Liver (tissue), 8 donors: ENCODE measurements at regions not wholly inside any gene's neighbourhood (a gene's known extent, or its start where the extent isn't known, plus 50 kb on each side); places are given as distances from the start of the nearest gene placed in this dataset.

Experiments
- DNase-seq: peaks from one replicate; pipeline ENCODE4 v3.0.0-alpha.2; 2017; ENCODE audit warnings: low spot score
- H3K27ac ChIP-seq, 2 donors: one replicate each; pipeline ENCODE4 v1.7.0; 2013; ENCODE audit warnings: inconsistent platforms in 2 of 2, low read length in 2 of 2, control low read depth in 1 of 2, low read depth in 1 of 2, mild to moderate bottlenecking in 1 of 2
- H3K27me3 ChIP-seq, 4 donors: one replicate each; pipeline versions ENCODE4 v1.6.1 to v1.7.0; 2013; ENCODE audit warnings: low read length in 3 of 4, inconsistent platforms in 1 of 4, mild to moderate bottlenecking in 1 of 4, moderate library complexity in 1 of 4; ENCODE audit not compliant: control insufficient read depth in 4 of 4, insufficient read depth in 4 of 4
- H3K36me3 ChIP-seq, 4 donors: one replicate each; pipeline versions ENCODE4 v1.6.1 to v1.7.0; 2013; ENCODE audit warnings: low read length in 3 of 4, mild to moderate bottlenecking in 3 of 4, low read depth in 1 of 4, moderate library complexity in 1 of 4; ENCODE audit not compliant: control insufficient read depth in 4 of 4, insufficient read depth in 3 of 4
- H3K4me1 ChIP-seq, 4 donors: one replicate each; pipeline versions ENCODE4 v1.6.1 to v1.7.0; 2013; ENCODE audit warnings: low read length in 3 of 4, mild to moderate bottlenecking in 3 of 4, moderate library complexity in 1 of 4; ENCODE audit not compliant: control insufficient read depth in 4 of 4, insufficient read depth in 4 of 4
- H3K4me3 ChIP-seq, 3 donors: one replicate each; pipeline versions ENCODE4 v1.6.1 to v1.7.0; 2013; ENCODE audit warnings: low read length in 3 of 3, control low read depth in 1 of 3, low read depth in 1 of 3, mild to moderate bottlenecking in 1 of 3
- H3K9ac ChIP-seq, 2 donors: one replicate each; pipeline ENCODE4 v1.7.0; 2013; ENCODE audit warnings: low read length in 2 of 2, mild to moderate bottlenecking in 2 of 2, moderate library complexity in 2 of 2, control low read depth in 1 of 2, low read depth in 1 of 2
- H3K9me3 ChIP-seq, 4 donors: one replicate each; pipeline versions ENCODE4 v1.6.1 to v1.7.0; 2013; ENCODE audit warnings: low read length in 3 of 4; ENCODE audit not compliant: control insufficient read depth in 4 of 4
- ATF3 ChIP-seq: IDR thresholded peaks from 2 replicates; pipeline ENCODE4 v1.6.1; 2016; ENCODE audit warnings: antibody characterized with exemption
- EGR1 ChIP-seq, 2 donors: IDR thresholded peaks; 2 replicates each; pipeline ENCODE4 v1.6.1; 2016 to 2018; ENCODE audit warnings: antibody characterized with exemption in 2 of 2, low read depth in 2 of 2
- FOXA1 ChIP-seq: IDR thresholded peaks from 2 replicates; pipeline ENCODE4 v1.6.1; 2016; ENCODE audit warnings: antibody characterized with exemption
- FOXA2 ChIP-seq: IDR thresholded peaks from 2 replicates; pipeline ENCODE4 v1.6.1; 2016; ENCODE audit warnings: antibody characterized with exemption
- GABPA ChIP-seq, 2 donors: IDR thresholded peaks in 1 of 2; conservative IDR thresholded peaks in 1 of 2; 2 replicates each; pipeline ENCODE4 v1.6.1; 2016; ENCODE audit warnings: antibody characterized with exemption in 2 of 2, mild to moderate bottlenecking in 1 of 2, moderate library complexity in 1 of 2
- HNF4A ChIP-seq, 2 donors: conservative IDR thresholded peaks; 2 replicates each; pipeline ENCODE4 v1.6.1; 2016; ENCODE audit warnings: antibody characterized with exemption in 2 of 2, mild to moderate bottlenecking in 2 of 2
- HNF4G ChIP-seq: IDR thresholded peaks from 2 replicates; pipeline ENCODE4 v1.6.1; 2016; ENCODE audit warnings: antibody characterized with exemption
- JUND ChIP-seq, 2 donors: IDR thresholded peaks; 2 replicates each; pipeline ENCODE4 v1.6.1; 2016; ENCODE audit warnings: antibody characterized with exemption in 2 of 2
- MAX ChIP-seq: IDR thresholded peaks from 2 replicates; pipeline ENCODE4 v1.6.1; 2016; ENCODE audit warnings: antibody characterized with exemption
- NR2F2 ChIP-seq: IDR thresholded peaks from 2 replicates; pipeline ENCODE4 v1.6.1; 2016; ENCODE audit warnings: antibody characterized with exemption
- RAD21 ChIP-seq, 2 donors: IDR thresholded peaks; 2 replicates each; pipeline ENCODE4 v1.6.1; 2016; ENCODE audit warnings: antibody characterized with exemption in 2 of 2, mild to moderate bottlenecking in 2 of 2
- REST ChIP-seq: IDR thresholded peaks from 2 replicates; pipeline ENCODE4 v1.6.1; 2016; ENCODE audit warnings: antibody characterized with exemption, mild to moderate bottlenecking
- RXRA ChIP-seq, 2 donors: IDR thresholded peaks; 2 replicates each; pipeline ENCODE4 v1.6.1; 2017 to 2018; ENCODE audit warnings: antibody characterized with exemption in 2 of 2, mild to moderate bottlenecking in 1 of 2
- SP1 ChIP-seq: IDR thresholded peaks from 2 replicates; pipeline ENCODE4 v1.6.1; 2018; ENCODE audit warnings: antibody characterized with exemption, mild to moderate bottlenecking
- TAF1 ChIP-seq: conservative IDR thresholded peaks from 2 replicates; pipeline ENCODE4 v1.6.1; 2016; ENCODE audit warnings: antibody characterized with exemption, mild to moderate bottlenecking
- YY1 ChIP-seq: IDR thresholded peaks from 2 replicates; pipeline ENCODE4 v1.6.1; 2016; ENCODE audit warnings: antibody characterized with exemption, mild to moderate bottlenecking
- ZBTB33 ChIP-seq: IDR thresholded peaks from 2 replicates; pipeline ENCODE4 v1.6.1; 2016; ENCODE audit warnings: antibody characterized with exemption
- WGBS: extraction: QIAGEN DNeasy Blood & Tissue Kit; methylation state at CpG from one replicate; pipeline ENCODE4 v1.1.7; 2013; 5-methylcytosine and 5-hydroxymethylcytosine counted together
- TF ChIP-seq, protein P1 (sequence below): fragments of 150-350 bp; IDR thresholded peaks from 2 replicates; pipeline ENCODE4 v1.5.1; 2017; ENCODE audit warnings: improper control_type of control experiment, low read depth, low read length; ENCODE audit not compliant: missing input control
- donor health status: healthy.
- donor health status: healthy.
- donor health status: healthy.
- donor health status: healthy.
- donor health status: healthy.

DNA sequence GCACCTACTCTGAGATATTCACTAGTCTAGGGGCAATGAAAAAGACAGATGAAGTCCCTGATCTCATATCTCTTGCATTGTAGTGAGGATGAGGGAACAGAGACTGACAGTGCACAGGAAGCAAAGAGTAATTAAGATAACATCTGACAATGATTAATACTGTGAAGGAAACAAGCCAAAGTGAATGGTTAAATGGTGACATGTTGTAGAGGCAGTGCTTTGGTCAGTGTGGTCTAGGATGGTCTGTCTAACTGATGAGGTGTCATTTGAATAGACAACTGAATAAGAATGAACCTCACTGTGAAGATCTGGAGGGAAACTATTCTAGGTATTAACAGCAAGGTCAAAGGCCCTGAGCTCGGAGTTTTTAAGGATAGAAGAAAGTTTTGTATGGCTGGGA lies 333.3 kb upstream of the GRIA1 start:
- WGBS = 22% methylated on average over 1 of the region's 1 CpG
- DNase-seq = no peak
- no peak overlapping the region for H3K4me3 ChIP-seq
- no peak overlapping the region for H3K27ac ChIP-seq
- H3K9ac ChIP-seq = no peak overlapping the region
- no peaks in the 10 kb centered on the region for H3K36me3 ChIP-seq
- peaks cover 0 to 2% (median 0%) of the 10 kb centered on the region in 4 donors for H3K27me3 ChIP-seq
- TF ChIP-seq HNF4G (no peak), JUND (IDR thresholded peaks at IDR 0.05) (no peak), REST (no peak), YY1 (no peak), TAF1 (no peak), NR2F2 (no peak), FOXA2 (no peak), MAX (no peak), GABPA (IDR thresholded peaks at IDR 0.05 in 1 of 2, conservative IDR thresholded peaks at IDR 0.05 in 1 of 2) (no peak), FOXA1 (no peak), ATF3 (no peak), RAD21 (IDR thresholded peaks at IDR 0.05) (no peak), ZBTB33 (no peak), HNF4A (conservative IDR thresholded peaks at IDR 0.05) (no peak), RXRA (IDR thresholded peaks at IDR 0.05) (no peak), EGR1 (IDR thresholded peaks at IDR 0.05; ENCODE audit: low read depth in 2 of 2) (no peak), SP1 (no peak)
- TF ChIP-seq, protein P1, sequence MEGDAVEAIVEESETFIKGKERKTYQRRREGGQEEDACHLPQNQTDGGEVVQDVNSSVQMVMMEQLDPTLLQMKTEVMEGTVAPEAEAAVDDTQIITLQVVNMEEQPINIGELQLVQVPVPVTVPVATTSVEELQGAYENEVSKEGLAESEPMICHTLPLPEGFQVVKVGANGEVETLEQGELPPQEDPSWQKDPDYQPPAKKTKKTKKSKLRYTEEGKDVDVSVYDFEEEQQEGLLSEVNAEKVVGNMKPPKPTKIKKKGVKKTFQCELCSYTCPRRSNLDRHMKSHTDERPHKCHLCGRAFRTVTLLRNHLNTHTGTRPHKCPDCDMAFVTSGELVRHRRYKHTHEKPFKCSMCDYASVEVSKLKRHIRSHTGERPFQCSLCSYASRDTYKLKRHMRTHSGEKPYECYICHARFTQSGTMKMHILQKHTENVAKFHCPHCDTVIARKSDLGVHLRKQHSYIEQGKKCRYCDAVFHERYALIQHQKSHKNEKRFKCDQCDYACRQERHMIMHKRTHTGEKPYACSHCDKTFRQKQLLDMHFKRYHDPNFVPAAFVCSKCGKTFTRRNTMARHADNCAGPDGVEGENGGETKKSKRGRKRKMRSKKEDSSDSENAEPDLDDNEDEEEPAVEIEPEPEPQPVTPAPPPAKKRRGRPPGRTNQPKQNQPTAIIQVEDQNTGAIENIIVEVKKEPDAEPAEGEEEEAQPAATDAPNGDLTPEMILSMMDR = no peak
- no peaks in the 10 kb centered on the region for H3K4me1 ChIP-seq
- no peaks in the 10 kb centered on the region for H3K9me3 ChIP-seq

DNA sequence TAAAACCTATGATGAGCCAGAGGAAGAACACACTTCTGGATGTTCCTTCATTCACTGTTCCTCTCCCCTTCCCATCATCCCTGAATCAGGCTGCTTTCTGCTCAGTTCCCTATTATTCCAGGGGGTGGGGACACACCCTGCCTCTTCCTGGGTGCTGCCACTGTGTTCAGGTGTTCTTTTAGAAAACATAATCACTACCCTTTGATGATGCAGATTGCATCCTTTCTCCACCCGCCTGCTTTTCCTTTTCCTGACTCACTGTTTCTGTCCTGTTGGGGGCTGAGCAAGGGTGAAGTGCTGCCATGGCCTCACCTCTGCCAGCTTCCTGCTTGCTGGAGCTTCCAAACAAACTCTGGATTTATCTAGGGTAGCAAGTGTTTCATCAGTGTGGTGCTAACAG lies 331.9 kb upstream of the GRIA1 start:
- no peak for DNase-seq
- H3K27ac ChIP-seq = no peak overlapping the region
- TF ChIP-seq NR2F2 (no peak), FOXA1 (no peak), ATF3 (no peak), HNF4A (conservative IDR thresholded peaks at IDR 0.05) (no peak)
- no peak overlapping the region for H3K9ac ChIP-seq
- peaks cover 0 to 2% (median 0%) of the 10 kb centered on the region in 4 donors for H3K27me3 ChIP-seq
- H3K36me3 ChIP-seq = no peaks in the 10 kb centered on the region
- no peaks in the 10 kb centered on the region for H3K4me1 ChIP-seq
- WGBS = 41% methylated on average over 1 of the region's 1 CpG
- no peaks in the 10 kb centered on the region for H3K9me3 ChIP-seq
- H3K4me3 ChIP-seq = no peak overlapping the region
